GM18505 (cell line): ENCODE measurements at regions not wholly inside any gene's neighbourhood (a gene's known extent, or its start where the extent isn't known, plus 50 kb on each side); places are given as distances from the start of the nearest gene placed in this dataset.

Experiments used
- ATAC-seq: cut with Tn5 transposase; IDR thresholded peaks from one replicate; pipeline ENCODE4 v1.9.1; 2021; ENCODE audit not compliant: unreplicated experiment
- POLR2A ChIP-seq: IDR thresholded peaks from 4 replicates; pipeline ENCODE4 v1.6.1; 2011; ENCODE audit warnings: borderline replicate concordance; ENCODE audit not compliant: insufficient read depth, insufficient read length; ENCODE audit errors: extremely low read depth

GRCh38 chr4:11053601-11054220 lies 369.1 kb upstream of the CLNK start:
- no peak for ATAC-seq
- TF ChIP-seq POLR2A = no peak

- no peak for ATAC-seq
- TF ChIP-seq POLR2A = no peak
Measured at GRCh38 chr4:11051181-11051580, 366.6 kb upstream of the CLNK start.

- ATAC-seq = no peak
- TF ChIP-seq POLR2A = no peak
Measured at GRCh38 chr4:11050766-11051165, 366.2 kb upstream of the CLNK start.

GRCh38 chr4:11049001-11049400 lies 364.4 kb upstream of the CLNK start:
- ATAC-seq = no peak
- TF ChIP-seq POLR2A = no peak

GRCh38 chr4:11042760-11043159 lies 358.2 kb upstream of the CLNK start:
- ATAC-seq = no peak

GRCh38 chr4:11039634-11040131 lies 355.1 kb upstream of the CLNK start:
- no peak for TF ChIP-seq POLR2A
- ATAC-seq = no peak

More at GRCh38 chr4:11042760-11043159, 358.2 kb upstream of the CLNK start:
- no peak for TF ChIP-seq POLR2A

GRCh38 chr4:11038926-11039325 lies 354.4 kb upstream of the CLNK start:
- TF ChIP-seq POLR2A = no peak
- no peak for ATAC-seq

- no peak for ATAC-seq
- no peak for TF ChIP-seq POLR2A
Measured at GRCh38 chr4:11037637-11038036, 353.1 kb upstream of the CLNK start.

GRCh38 chr4:11028334-11028733 lies 343.8 kb upstream of the CLNK start:
- ATAC-seq = no peak
- TF ChIP-seq POLR2A = no peak

GRCh38 chr4:11021333-11021732 lies 336.8 kb upstream of the CLNK start:
- no peak for TF ChIP-seq POLR2A
- ATAC-seq = no peak

- ATAC-seq = no peak
- no peak for TF ChIP-seq POLR2A
Measured at GRCh38 chr4:11019451-11020240, 335.1 kb upstream of the CLNK start.

GRCh38 chr4:11014199-11014598 lies 329.6 kb upstream of the CLNK start:
- ATAC-seq = no peak

GRCh38 chr4:11013094-11013664 lies 328.6 kb upstream of the CLNK start:
- TF ChIP-seq POLR2A = no peak

More at GRCh38 chr4:11014199-11014598, 329.6 kb upstream of the CLNK start:
- no peak for TF ChIP-seq POLR2A

GRCh38 chr4:11011249-11011648 lies 326.7 kb upstream of the CLNK start:
- no peak for ATAC-seq
- no peak for TF ChIP-seq POLR2A

More at GRCh38 chr4:11013094-11013664, 328.6 kb upstream of the CLNK start:
- ATAC-seq = no peak
